HG02970 (cell line): ENCODE measurements at regions not wholly inside any gene's neighbourhood (a gene's known extent, or its start where the extent isn't known, plus 50 kb on each side); places are given as distances from the start of the nearest gene placed in this dataset.

Experiments used
- ATAC-seq: cut with Tn5 transposase; IDR thresholded peaks from one replicate; pipeline ENCODE4 v1.9.1; 2021; ENCODE audit warnings: mild to moderate bottlenecking, moderate library complexity, moderate number of reproducible peaks; ENCODE audit not compliant: unreplicated experiment, low FRiP score

DNA sequence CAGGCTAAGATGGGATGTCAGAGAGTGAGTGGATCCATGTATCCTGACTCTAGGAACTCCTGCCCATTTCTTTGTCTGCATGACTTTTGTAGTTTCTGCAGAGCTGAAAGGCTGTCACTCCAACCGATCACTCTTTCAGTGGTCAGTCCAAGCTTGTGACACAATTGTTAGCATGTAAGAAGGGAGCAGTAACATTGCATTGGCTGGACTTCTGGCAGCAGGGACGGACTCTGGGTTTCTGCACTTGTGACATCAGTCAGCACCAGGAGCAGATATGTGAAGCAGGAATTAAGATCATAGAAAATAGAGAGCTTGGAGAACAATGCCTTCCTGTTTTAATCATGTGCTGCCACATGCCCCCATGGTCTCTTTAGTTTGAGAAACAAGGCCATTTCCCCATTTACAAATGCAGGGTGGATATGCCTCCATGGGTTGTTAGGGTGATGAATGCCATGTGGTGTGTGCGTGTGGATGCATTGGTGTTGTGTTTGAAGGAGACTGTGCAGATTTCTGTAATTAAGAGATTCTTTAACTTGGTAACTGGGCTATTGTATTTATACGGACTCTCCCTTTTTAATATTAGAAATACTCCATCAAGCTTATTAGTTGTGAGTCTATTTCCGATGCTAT lies 214.3 kb upstream of the EPHA4 start:
- no peak for ATAC-seq

DNA sequence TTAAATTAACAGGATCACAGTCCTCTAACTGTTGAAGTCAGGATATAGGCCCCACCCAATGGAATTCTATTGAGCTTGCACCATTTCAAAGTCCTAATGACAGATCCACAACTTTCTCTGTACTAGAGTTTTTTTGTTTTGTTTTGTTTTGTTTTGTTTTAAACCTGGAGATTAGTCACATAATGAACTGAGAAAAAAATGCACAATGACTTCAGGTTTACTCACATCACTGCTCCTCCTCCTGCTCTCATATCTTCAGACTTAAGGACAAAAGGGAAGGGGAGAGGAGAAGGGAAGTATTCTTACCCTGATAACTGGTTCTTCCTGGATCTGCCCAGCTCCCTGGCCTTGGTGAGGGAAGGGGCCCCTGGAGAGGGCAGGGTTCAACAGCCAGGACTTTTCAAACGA lies 208.2 kb upstream of the EPHA4 start:
- ATAC-seq: no peak

DNA sequence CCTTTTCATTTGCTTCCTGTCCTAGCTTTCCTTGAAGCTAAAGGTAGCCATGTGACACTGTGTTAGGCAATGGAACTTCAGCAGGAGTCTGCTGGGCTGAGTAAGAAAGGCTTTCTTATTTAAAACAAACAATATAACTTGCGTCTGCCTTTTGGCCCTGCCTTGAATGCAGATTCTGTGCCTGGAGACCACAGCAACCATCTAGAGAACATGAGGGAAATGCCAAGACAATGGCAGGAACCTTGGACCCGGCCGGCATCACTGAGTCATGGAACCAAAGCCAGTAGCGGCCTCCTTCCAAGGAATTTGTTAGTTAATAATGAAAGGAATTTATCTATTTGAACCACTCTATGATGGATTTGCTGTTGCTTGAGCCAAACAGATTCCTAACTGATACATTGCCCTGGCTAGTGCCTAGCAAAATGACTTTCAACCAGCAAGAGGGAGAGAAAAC lies 207.5 kb upstream of the EPHA4 start:
- ATAC-seq: no peak

DNA sequence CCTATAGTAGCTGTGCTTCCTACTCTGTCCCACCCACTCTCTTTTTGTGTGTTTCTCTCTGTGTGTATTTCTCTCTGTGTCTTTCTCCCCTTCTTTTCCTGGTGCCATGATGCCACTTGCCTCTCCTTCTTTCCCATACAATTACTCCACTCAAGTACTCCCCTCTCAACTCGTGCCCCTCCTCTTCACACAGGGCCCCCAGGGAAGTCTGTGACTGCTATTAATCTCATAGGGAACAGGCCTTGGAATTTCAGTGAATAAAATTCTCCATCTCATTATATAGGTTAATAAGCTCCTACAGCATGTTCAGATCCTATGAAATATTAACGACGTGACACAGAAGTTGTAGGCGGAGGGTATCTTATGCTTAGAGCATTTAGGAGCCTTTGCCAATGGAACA lies 205.9 kb upstream of the EPHA4 start:
- no peak for ATAC-seq

DNA sequence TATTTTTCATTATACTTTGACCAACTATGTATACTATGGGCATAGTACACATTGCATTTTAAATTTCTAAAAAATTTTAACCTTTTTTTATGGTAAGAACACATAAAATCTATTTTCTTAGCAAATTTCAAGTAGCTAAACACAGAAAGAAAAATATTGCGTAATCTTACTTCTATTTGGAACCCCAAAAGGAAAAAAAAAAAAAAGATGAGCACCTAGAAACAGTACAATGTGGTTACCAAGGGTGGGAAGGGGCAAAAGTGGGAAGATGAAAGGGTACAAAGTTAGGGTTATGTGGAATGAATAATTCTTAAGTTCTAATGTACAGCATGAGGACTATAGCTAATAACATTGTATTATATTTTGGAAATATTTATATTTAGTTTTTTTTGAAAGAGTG lies 205.0 kb upstream of the EPHA4 start:
- no peak for ATAC-seq

DNA sequence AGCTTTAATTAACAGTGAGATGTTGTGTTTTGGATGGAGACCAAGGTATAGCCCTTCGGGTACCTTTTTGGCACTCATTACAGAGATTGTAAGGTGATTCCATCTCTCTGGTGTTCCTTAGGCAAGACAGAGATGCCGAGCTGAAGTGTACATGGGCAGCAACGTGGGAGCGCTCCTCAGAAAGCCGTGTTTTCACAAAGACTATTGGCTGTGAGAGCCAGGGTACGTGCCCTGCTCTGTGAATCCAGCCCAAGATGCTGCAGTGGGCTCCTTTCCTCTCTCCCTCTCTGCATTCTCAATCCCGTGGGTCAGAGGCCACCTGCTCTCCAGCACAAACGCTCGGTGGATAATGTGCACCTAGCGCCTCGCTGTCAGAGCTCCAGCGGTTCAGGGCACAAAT lies 203.0 kb upstream of the EPHA4 start:
- no peak for ATAC-seq

DNA sequence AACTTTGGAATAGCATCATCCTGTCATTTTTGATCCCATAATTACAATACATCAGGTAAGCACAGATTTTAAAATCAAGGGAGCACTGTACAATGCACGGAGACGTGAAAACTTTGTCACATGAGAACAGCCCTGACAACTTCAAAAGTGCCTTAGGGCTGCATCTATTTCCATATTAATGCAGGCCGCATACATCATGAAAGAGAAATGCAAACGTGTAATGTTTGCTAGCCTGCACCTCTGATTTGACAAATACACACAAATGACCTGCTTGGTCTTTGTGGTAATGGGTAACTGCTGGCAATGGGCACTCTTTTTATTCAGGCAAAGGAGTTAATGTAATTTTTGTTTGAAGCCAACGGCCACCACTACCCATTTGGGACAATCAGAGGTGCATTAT lies 202.0 kb upstream of the EPHA4 start:
- ATAC-seq: no peak

DNA sequence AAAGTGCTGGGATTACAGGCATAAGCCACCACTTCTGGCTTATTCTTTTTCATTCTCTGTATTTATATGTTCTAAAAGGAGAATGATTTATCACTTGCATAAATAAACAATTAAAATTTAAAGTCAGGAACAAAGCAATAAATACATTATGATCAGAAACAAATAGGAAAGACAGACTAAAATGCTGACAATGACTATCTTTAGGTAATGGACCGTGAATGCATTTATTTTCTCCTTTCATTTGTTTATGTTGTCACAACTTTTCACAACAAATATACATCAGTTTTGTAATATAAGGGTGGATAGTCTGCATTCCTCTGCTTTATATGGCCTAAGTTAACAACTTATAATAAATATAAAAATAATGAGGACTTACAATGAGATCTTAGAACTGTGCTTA lies 199.2 kb upstream of the EPHA4 start:
- ATAC-seq: no peak

DNA sequence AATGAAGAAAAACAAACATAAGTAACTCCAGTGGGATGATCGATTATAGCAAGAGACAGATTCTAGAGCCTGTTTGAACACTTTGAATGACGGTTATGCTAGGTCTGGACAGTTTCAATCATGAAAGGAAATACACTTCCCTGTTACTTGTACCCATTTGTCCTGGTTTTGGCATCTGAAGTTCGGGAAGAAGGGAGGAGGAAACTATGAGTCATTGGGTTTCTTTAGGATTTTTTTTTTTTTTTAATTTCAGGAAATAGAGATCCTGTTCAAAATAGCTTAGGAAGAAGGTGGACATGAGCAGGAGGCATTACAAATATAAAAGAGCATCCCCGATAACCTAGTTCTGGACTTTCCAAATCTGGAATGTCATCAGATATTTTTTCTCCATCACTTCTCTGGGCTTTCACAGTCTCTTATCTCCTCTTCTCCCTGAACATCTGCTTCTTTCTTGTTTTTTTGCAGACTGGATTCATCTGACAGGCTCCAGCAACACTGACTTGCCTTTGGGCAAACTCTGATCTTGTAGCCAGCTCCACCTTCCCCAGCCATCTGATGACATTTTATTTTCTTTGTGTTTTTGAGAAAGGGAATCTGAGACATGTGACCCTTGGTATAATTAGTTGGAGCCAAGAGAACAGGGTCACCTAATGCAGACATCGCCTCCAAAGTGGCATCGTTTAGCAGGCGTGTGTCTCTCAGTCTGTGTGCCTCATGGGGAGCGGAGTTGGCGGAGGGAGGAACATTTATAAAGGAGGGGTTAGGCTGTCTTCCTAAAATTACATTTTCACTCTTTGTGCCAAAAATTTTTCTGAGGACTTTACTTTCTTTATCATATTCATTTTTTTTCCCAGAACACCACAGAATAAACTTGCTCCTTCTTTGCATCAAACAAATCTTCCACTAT lies 195.3 kb upstream of the EPHA4 start:
- ATAC-seq: no peak

DNA sequence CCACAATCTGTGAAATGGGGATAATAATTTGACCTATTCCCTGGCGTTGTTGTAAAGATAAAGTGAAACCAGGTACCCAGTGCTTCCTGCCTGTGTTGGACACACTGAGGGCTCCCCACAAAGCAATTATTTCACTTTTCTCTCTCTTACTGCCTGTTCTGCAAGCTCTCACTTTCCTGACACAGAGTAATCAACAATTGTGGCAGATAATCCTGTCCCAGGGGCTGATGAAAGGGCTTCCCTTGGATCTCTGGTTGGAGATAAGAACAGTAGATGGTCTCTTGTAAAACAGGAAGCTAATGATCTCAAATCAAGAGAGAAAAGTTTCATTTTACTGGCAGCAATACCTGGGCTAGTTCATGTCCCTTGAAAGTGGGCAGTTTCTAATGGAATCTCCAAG lies 190.4 kb upstream of the EPHA4 start:
- no peak for ATAC-seq

DNA sequence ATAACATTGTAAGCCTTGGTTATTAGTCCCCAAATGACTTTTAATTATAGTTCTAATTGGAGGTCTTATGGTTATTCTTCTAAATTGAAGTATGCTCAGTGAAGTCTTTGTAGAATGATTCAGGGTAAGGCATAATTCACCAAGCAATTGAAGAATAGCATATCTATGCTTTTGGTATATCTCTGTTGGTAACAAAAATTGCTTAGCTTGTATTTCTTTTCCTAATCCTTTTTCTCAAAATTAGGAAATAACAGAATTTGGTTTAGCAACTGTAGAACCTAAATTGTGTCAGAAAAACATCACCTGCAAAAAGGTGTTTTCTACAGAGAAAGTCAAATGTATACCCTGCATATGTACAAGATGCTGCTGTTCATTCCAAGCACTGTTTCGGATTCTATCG lies 189.2 kb upstream of the EPHA4 start:
- no peak for ATAC-seq

DNA sequence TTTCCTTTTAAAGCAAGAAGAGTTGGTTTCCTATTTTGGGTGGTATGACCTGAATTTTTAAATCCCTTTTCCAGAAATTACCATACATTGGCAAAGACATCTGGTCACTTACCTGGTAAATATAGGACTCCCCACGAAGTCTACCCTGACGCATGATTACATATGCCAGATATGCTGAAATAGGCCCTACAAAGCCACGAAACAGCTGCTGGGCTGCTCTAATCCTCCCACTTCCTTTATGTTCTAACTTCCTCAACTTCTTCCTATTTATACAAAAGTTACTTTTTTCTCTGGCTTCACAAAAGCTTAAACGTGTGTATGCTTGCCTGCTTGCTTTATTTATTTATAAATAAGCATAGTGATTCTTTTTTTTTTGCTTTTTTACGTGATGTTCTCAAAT lies 186.0 kb upstream of the EPHA4 start:
- no peak for ATAC-seq

DNA sequence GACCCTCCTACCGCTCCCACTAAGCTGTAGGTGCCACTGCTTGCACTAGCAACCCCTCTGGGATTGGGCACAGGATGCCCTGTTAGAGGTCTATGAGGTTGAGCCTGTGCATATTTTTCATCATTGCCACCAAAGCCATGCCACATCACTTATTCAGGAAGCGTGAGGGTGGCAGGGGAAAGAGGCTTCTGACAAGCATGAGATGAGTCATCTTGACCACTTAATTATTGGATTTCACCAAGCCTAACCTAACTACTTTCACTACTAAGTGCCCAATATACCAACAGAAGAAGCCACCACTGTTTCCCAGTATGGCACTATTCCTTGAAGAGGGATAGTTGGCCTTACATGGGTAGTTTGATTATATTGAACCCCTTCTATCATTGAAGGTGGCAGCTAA lies 181.3 kb upstream of the EPHA4 start:
- ATAC-seq: no peak

DNA sequence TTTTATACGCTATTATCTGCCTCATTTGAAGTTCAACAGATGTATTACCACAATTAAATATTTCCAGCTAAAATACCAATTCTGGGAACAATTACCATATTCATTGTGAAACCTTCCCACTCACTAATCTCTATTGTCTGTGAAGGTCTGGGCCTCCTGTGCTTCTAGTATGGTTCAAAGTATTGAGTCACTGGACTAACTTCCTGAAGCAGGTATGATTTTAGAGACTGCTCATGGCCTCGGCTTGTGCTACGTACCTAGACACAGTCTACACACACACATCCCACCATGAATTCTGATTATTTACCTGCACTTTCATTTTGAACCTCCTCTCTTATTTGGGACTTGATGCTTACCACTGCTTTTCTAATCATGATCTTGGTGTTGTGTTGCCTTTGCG lies 180.7 kb upstream of the EPHA4 start:
- ATAC-seq: no peak

DNA sequence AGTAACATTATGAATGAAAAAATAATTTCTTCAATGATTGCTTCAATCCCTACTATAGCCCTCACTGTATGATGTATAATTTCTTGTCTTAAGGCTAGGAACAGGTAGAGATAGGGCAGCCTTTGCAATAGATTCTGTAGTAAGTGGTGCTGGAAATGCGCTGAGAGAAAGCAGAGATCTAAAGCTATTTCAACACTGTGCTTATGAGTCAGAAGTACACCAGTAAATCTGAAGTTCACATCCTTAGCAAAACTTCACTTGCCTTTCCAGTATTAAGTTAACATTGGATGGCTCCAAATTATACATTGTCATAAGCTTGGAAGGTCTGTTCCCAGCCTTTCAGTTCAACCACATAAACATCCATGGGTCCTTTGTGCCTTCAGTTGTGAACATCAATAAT lies 178.2 kb upstream of the EPHA4 start:
- no peak for ATAC-seq

DNA sequence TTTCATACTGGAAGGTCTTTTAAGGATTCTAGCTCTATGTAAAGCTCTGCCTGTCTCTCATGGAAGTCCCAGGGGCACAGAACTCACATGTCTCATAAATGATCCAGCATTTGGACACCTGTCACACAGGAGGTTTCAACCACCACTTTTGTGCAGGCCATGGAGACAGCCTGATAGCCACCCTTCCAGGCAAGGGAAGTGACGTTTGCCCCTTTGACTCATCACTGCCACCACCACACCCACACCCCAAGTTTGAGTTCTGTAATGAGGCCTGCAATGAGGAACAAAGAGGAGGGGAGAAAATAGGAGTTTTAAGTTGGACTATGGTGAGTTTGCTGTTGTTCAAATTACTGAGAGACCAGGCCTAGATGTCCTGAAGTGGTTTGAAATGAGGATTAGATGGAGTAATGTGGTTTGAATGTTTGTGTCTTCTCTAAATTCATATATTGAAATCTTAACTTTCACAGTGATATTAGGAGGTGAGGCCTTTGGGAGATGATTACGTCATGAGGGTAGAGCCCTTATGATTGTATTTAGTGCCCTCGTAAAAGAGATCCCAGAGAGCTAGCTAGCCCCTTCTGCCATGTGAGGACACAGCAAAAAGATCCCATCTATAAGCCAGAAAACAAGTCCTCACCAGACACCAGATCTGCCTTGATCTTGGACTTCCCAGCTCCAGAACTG lies 175.3 kb upstream of the EPHA4 start:
- ATAC-seq: peak; percentile 70

DNA sequence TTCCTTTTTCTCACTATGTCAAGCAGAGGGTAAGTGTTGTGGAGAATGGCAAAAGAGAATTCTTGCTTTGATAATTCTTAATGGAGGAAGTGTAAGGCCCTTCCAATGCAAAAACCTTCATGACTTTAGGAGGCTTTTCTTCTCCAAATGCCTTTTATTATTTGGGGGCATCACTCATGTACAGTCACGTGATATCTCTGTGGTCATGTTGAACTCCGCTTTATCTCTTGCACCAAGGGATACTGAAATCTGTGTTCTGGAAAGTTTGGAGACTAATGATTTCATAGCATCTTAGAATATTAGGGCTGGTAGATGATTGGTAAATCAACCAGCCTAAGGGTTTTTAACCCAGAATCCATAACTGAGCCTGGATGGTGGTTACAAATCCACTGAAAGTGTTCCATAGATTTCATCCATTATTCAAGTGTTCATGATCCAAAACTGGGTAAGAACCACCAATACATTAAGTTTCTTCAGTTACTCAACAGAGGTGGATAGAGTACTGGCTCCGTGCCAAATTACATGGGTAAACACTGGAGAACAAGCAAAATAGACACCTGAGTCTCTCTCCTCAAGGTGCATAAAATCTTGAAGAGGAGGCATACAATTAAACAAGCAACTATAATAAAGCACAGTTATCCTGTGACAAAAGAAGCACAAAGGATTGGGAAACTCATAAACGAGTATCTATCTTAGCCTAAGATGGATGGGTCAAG lies 169.6 kb upstream of the EPHA4 start:
- ATAC-seq: no peak

DNA sequence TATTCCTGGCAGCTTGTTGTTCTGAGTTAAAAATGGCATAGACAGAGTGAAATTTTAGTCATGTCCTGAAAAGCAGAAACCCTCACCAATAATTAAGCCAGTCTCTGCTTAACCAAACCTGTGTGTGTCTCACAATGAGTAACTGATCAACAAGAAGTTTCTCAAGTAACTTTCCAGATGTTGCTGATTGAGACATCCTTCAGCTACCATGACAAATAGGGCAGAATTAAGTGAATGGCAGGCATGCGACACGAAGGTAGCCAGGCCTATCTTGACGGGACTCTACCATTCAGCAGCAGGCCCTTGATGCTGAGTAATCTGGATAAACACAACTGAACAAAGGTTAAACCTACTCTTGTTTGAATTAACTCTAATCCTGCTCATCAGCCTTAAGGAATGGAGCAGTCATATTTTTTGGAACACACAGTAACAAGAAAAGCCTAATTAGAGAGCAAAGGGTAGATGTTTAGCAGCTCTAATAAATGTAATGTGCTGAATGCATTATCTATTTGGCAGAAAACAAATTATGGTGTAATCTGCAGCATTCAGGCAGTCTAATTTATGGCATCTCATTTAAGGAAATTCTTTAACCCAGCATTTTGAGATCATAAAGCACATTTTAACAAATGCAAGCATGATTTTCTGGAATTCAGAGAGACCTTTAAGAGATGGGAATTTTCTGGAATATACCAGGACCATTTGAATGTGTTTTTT lies 159.5 kb upstream of the EPHA4 start:
- ATAC-seq: peak; percentile 74

DNA sequence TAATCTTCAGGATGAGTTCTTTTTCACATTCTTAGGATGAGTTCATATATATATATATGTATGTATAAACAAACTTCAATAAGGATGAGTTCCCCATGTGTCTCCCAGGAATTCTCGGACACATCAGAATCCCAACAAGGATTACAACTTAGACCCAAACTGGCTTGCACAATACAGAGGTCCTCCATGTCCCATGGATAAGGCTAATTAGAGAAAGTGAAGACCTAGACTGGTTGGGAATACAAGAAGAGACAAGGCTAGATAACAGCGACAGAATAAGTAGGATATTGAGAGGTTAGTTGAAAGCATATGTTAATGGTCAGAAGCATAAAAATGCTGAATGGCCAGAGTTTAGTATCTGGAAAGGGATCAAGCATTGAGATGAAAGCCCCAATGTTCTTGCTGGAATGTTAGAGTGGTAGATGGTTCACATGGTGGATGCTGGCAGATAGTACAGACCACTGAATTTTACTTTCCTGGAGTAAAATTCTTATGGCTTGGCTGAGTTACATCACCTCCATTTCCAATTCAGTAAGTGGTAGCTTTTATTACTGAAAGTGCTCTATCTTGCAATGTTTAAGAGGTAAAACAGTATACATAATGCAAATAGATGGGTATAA lies 154.9 kb upstream of the EPHA4 start:
- no peak for ATAC-seq
